Lower lobe of right lung (tissue), 2 donors: ENCODE measurements at regions not wholly inside any gene's neighbourhood (a gene's known extent, or its start where the extent isn't known, plus 50 kb on each side); places are given as distances from the start of the nearest gene placed in this dataset.
"Not testable (repeated sequence)": the region's sequence is repeated elsewhere in the genome, so short reads cannot be mapped to it uniquely, and the experiment has no call there.

ENCODE experiments used
- ATAC-seq, 2 donors: fragments of 200-7000 bp; cut with Tn5 transposase; one replicate each; pipeline ENCODE4 v1.9.1; 2020 to 2022; ENCODE audit warnings: mild to moderate bottlenecking in 2 of 2, moderate library complexity in 2 of 2
- DNase-seq: peaks from one replicate; pipeline ENCODE4 v3.0.0-alpha.2; 2020
- H3K27ac ChIP-seq: fragments of 200-600 bp; one replicate; pipeline ENCODE4 v1.8.0; 2022
- H3K27me3 ChIP-seq: fragments of 200-600 bp; one replicate; pipeline ENCODE4 v1.8.0; 2022; ENCODE audit warnings: low read depth
- H3K36me3 ChIP-seq: fragments of 200-600 bp; one replicate; pipeline ENCODE4 v1.8.0; 2022; ENCODE audit warnings: mild to moderate bottlenecking
- H3K4me1 ChIP-seq: fragments of 200-600 bp; one replicate; pipeline ENCODE4 v1.8.0; 2022
- H3K4me3 ChIP-seq: fragments of 200-600 bp; one replicate; pipeline ENCODE4 v1.8.0; 2022; ENCODE audit warnings: mild to moderate bottlenecking
- H3K9me3 ChIP-seq: fragments of 200-600 bp; one replicate; pipeline ENCODE4 v1.8.0; 2022
- intact Hi-C: fragments of 100-400 bp; cut with DNase I; formaldehyde crosslinking; loops from one replicate; pipeline ENCODE4 v1.11.0; 2022
- TF ChIP-seq, protein P1 (sequence below): fragments of 200-600 bp; IDR thresholded peaks from one replicate; pipeline ENCODE4 v1.8.0; 2022; ENCODE audit warnings: antibody characterized with exemption, mild to moderate bottlenecking
- donor health status: DM: no; HTN: yes; CAD: no; lungs with severe emphysema.

- Histone ChIP-seq H3K27me3 (peaks cover 7% of the 10 kb centered on the region), H3K4me1 (peaks cover 28% of the 10 kb centered on the region), H3K4me3 (no peak overlapping the region), H3K36me3 (no peaks in the 10 kb centered on the region), H3K27ac (no peak overlapping the region), H3K9me3 (no peaks in the 10 kb centered on the region)
- TF ChIP-seq, protein P1, sequence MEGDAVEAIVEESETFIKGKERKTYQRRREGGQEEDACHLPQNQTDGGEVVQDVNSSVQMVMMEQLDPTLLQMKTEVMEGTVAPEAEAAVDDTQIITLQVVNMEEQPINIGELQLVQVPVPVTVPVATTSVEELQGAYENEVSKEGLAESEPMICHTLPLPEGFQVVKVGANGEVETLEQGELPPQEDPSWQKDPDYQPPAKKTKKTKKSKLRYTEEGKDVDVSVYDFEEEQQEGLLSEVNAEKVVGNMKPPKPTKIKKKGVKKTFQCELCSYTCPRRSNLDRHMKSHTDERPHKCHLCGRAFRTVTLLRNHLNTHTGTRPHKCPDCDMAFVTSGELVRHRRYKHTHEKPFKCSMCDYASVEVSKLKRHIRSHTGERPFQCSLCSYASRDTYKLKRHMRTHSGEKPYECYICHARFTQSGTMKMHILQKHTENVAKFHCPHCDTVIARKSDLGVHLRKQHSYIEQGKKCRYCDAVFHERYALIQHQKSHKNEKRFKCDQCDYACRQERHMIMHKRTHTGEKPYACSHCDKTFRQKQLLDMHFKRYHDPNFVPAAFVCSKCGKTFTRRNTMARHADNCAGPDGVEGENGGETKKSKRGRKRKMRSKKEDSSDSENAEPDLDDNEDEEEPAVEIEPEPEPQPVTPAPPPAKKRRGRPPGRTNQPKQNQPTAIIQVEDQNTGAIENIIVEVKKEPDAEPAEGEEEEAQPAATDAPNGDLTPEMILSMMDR = no peak
- DNase-seq (peak; percentile 10), ATAC-seq (no peak)
- intact Hi-C loops = no loop called here
Measured at GRCh38 chr17:77832180-77832560, 126.3 kb upstream of the TNRC6C start.

GRCh38 chr17:77833769-77834168 is 124.7 kb upstream of the TNRC6C start:
- Histone ChIP-seq H3K4me1 (peaks cover 28% of the 10 kb centered on the region), H3K27me3 (peaks cover 7% of the 10 kb centered on the region), H3K4me3 (no peak overlapping the region), H3K36me3 (no peaks in the 10 kb centered on the region), H3K27ac (no peak overlapping the region), H3K9me3 (no peaks in the 10 kb centered on the region)
- TF ChIP-seq, protein P1 = no peak
- no peak for DNase-seq
- intact Hi-C loops = no loop called here
- no peak for ATAC-seq

DNA sequence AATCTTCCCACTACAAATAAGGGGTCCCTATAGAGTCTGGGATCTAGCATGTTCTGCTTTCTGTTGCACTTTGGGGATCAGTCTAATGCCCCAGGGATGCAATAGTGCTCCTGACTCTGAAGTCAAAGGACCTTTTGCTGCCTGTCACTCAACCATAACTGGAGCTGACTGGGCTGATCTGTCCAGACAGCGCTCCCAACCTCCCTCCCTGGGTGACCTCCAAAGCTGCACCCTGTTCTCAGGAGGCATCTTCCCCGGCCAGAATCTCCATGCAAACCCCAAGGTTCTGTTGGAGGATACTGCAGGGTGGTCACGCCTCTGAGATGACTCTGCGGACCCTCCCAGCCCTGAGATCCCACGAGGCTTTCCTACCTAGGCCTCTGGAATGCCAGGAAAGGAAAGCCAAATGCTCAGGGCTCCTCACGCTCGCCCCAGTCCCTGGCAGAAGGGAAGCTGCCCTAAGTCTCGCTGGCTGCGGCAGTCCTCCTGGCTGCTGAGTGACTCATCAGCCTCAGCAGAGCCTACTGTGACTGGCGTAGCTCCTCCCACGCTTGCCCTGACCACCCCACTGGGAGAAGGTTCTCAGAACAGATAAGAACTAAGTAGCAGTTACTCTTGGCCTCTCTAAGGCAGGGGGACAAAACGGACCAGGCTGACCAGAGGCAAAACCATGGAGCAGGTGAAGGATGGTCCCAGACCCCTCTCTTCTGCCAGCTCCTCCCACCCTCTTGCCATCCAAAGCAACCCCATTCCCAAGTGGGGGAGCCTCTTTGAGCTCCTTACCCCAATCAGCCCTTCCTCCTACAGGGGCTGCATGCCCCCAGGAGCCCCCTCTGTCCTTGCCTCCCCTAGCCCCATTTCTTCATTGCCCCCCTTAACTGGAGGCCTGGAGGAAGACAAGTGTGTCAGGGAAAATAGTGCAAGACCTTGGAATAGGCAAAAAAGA is 124.1 kb upstream of the TNRC6C start:
- ATAC-seq = peak; percentile 78 to 86

DNA sequence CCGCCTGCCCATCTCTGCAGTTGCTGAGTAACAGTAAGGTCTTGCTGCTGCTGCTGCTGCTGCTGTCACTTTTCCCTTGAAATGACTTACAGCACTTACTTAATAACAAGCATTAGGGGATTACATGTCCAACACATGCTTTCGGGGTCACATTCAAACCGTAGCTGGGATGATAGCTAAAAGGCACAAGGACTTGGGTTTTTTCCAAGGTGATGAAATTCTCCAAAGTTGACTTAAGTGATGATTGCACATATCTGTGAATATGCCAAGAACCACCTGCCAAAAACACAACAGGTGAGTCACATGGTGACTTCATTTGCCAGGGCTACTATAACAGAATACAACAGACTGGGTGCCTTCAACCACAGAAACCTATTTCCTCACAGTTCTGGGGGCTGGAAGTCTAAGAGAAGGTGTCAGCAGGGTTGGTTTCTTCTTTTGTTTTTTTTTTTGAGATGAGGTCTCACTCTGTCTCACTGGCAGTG is 121.9 kb upstream of the TNRC6C start:
- DNase-seq = no peak
- Histone ChIP-seq H3K27ac (no peak overlapping the region), H3K36me3 (no peaks in the 10 kb centered on the region), H3K27me3 (peaks cover 7% of the 10 kb centered on the region), H3K9me3 (no peaks in the 10 kb centered on the region), H3K4me3 (no peak overlapping the region), H3K4me1 (peaks cover 15% of the 10 kb centered on the region)
- TF ChIP-seq, protein P1 = no peak
- peak; percentile 47 to 72 for ATAC-seq
- intact Hi-C loops = no loop called here

More for the DNA sequence above, 124.1 kb upstream of the TNRC6C start:
- Histone ChIP-seq H3K4me1 (peaks cover 28% of the 10 kb centered on the region), H3K36me3 (no peaks in the 10 kb centered on the region), H3K27ac (no peak overlapping the region), H3K9me3 (no peaks in the 10 kb centered on the region), H3K4me3 (no peak overlapping the region), H3K27me3 (peaks cover 7% of the 10 kb centered on the region)
- TF ChIP-seq, protein P1 = no peak
- peak; percentile 80 for DNase-seq
- intact Hi-C loops = no loop called here

DNA sequence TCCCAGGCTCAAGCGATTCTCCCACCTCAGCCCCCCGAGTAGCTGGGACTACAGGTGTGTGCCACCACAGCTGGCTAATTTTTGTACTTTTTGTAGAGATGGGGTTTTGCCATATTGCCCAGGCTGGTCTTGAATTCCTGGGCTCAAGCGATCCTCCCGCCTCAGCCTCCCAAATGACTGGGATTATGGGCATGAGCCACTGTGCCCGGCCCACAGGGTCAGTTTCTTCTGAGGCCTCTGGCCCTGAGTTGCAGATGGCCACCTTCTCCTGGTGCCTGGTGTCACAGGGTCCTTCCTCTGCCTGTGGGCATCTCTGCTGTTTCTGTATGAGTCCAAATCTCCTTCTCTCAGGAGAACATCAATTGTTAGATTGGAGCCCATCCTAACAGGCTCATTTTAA is 121.4 kb upstream of the TNRC6C start:
- H3K4me3 ChIP-seq, intact Hi-C loops, ATAC-seq, H3K9me3 ChIP-seq, H3K27me3 ChIP-seq, H3K36me3 ChIP-seq, H3K27ac ChIP-seq, DNase-seq: not testable (repeated sequence)
- peaks cover 15% of the 10 kb centered on the region for H3K4me1 ChIP-seq

DNA sequence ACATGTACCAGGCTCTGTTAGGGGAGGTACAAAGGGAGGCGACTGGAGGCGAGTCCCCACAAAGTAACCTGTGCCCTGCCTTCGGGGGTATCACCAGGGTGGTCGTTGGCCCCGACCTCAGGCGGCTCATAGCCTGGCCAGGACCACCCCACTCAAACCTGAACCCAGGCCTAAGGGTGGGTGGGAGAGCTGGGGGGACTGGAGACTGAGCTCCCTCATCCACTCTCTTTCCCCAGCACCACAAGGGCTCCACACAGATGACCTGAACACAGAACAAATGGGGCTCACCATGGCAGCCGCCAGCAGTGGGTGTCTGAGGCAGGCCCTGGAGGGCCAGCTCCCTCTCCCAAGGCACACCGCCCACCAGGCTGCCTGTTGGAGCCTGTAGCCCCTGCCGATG is 120.6 kb upstream of the TNRC6C start:
- H3K27me3 ChIP-seq = peaks cover 7% of the 10 kb centered on the region
- H3K9me3 ChIP-seq = no peaks in the 10 kb centered on the region
- intact Hi-C loops = no loop called here
- ATAC-seq (no peak), DNase-seq (no peak)
- peaks cover 15% of the 10 kb centered on the region for H3K4me1 ChIP-seq
- TF ChIP-seq, protein P1 = no peak
- H3K4me3 ChIP-seq = no peak overlapping the region
- H3K27ac ChIP-seq = no peak overlapping the region
- no peaks in the 10 kb centered on the region for H3K36me3 ChIP-seq
